ENCODE measurements at regions not wholly inside any gene's neighbourhood (a gene's known extent, or its start where the extent isn't known, plus 50 kb on each side); places are given as distances from the start of the nearest gene placed in this dataset.
"Not testable (repeated sequence)": the region's sequence is repeated elsewhere in the genome, so short reads cannot be mapped to it uniquely, and the experiment has no call there.

GRCh38 chr3:15875016-15875689 is 77.4 kb upstream of the ANKRD28 start:
- TF ChIP-seq POLR2A (IDR thresholded peaks at IDR 0.05) (no peak), CTCF (IDR thresholded peaks at IDR 0.05) (no peak)
- no peak for DNase-seq
- intact Hi-C loops (cut with DNase I): no loop called here
- H3K4me3 ChIP-seq: no peak overlapping the region
- no peak overlapping the region for H3K27ac ChIP-seq
- WGBS, 4 donors: 73 to 88% (median 81%) methylated on average over 1 of the region's 1 CpG
- no peaks in the 10 kb centered on the region for H3K4me1 ChIP-seq (replicated peaks in 1 of 2)
- H3K36me3 ChIP-seq (replicated peaks in 1 of 2): no peaks in the 10 kb centered on the region
- no peaks in the 10 kb centered on the region for H3K9me3 ChIP-seq (replicated peaks in 1 of 3)
- no peaks in the 10 kb centered on the region for H3K27me3 ChIP-seq

- no peak overlapping the region for H3K27ac ChIP-seq
- no peaks in the 10 kb centered on the region for H3K4me1 ChIP-seq (replicated peaks in 1 of 2)
- H3K27me3 ChIP-seq: no peaks in the 10 kb centered on the region
- intact Hi-C loops (cut with DNase I): no loop called here
- TF ChIP-seq CTCF (IDR thresholded peaks at IDR 0.05) (no peak), POLR2A (IDR thresholded peaks at IDR 0.05) (no peak)
- DNase-seq: no peak
- H3K36me3 ChIP-seq (replicated peaks in 1 of 2): no peaks in the 10 kb centered on the region
- H3K9me3 ChIP-seq (replicated peaks in 1 of 3): no peaks in the 10 kb centered on the region
- WGBS, 4 donors: 73 to 93% (median 84%) methylated on average over 1 of the region's 1 CpG
- no peak overlapping the region for H3K4me3 ChIP-seq
Observed at GRCh38 chr3:15876669-15877068, 78.9 kb upstream of the ANKRD28 start.

GRCh38 chr3:15877813-15878212 is 80.0 kb upstream of the ANKRD28 start:
- no peak for DNase-seq
- intact Hi-C loops (cut with DNase I): no loop called here
- 95 to 98% (median 95%) methylated on average over 14 to 20 of the region's 20 CpGs for WGBS, 4 donors
- no peak overlapping the region for H3K27ac ChIP-seq
- TF ChIP-seq POLR2A (IDR thresholded peaks at IDR 0.05) (no peak), CTCF (IDR thresholded peaks at IDR 0.05) (no peak)
- no peaks in the 10 kb centered on the region for H3K36me3 ChIP-seq (replicated peaks in 1 of 2)
- H3K4me1 ChIP-seq (replicated peaks in 1 of 2): no peaks in the 10 kb centered on the region
- no peaks in the 10 kb centered on the region for H3K9me3 ChIP-seq (replicated peaks in 1 of 3)
- no peaks in the 10 kb centered on the region for H3K27me3 ChIP-seq
- H3K4me3 ChIP-seq: no peak overlapping the region

GRCh38 chr3:15879787-15880186 is 82.0 kb upstream of the ANKRD28 start:
- H3K4me3 ChIP-seq; H3K27me3 ChIP-seq; H3K4me1 ChIP-seq (replicated peaks in 1 of 2); H3K27ac ChIP-seq; DNase-seq; H3K9me3 ChIP-seq (replicated peaks in 1 of 3); H3K36me3 ChIP-seq (replicated peaks in 1 of 2); intact Hi-C loops (cut with DNase I): not testable (repeated sequence)
- WGBS, 4 donors: 84 to 100% (median 90%) methylated on average over 2 to 3 of the region's 3 CpGs

- DNase-seq: no peak
- no peaks in the 10 kb centered on the region for H3K27me3 ChIP-seq
- no peaks in the 10 kb centered on the region for H3K9me3 ChIP-seq (replicated peaks in 1 of 3)
- intact Hi-C loops (cut with DNase I): no loop called here
- TF ChIP-seq POLR2A (IDR thresholded peaks at IDR 0.05): no peak
- TF ChIP-seq CTCF (IDR thresholded peaks at IDR 0.05): no peak
- no peak overlapping the region for H3K4me3 ChIP-seq
- no peaks in the 10 kb centered on the region for H3K36me3 ChIP-seq (replicated peaks in 1 of 2)
- WGBS, 4 donors: 45 to 56% (median 49%) methylated on average over 2 of the region's 2 CpGs
- no peaks in the 10 kb centered on the region for H3K4me1 ChIP-seq (replicated peaks in 1 of 2)
- H3K27ac ChIP-seq: no peak overlapping the region
Observed at GRCh38 chr3:15882577-15882976, 84.8 kb upstream of the ANKRD28 start.
